NAMALWA (cell line): ENCODE measurements at regions not wholly inside any gene's neighbourhood (a gene's known extent, or its start where the extent isn't known, plus 50 kb on each side); places are given as distances from the start of the nearest gene placed in this dataset.

Experiments used
- DNase-seq: peaks from one replicate; pipeline ENCODE4 v3.0.0-alpha.2; 2015; ENCODE audit warnings: low spot score

- DNase-seq = no peak
Observed at GRCh38 chr10:130403153-130404075, 267.2 kb downstream of the GLRX3 start.

- no peak for DNase-seq
Observed at GRCh38 chr10:130404476-130405055, 268.4 kb downstream of the GLRX3 start.

DNA sequence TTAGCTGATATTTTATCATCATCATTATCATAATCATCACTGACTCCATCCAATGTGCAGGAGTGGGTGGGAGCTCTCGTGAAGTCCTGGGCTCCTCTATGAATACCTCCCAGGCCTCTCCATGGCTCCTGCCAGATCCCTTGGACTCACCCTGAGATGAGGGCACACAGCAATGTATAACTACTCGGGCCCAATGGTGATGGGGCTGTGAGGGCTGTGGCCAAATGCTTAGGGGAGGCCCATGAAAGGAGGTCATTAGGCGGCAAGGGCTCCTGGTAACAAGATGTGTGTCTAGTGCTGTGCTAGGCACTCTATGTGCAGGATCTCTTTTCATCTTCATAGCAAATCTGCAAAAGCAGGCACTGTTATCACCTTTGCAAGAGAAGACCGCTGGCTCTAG, 270.9 kb downstream of the GLRX3 start:
- DNase-seq = no peak

- DNase-seq = no peak
Observed at GRCh38 chr10:130409331-130409730, 273.1 kb downstream of the GLRX3 start.

- no peak for DNase-seq
Observed at GRCh38 chr10:130409931-130410330, 273.7 kb downstream of the GLRX3 start.

GRCh38 chr10:130411496-130412085, 275.4 kb downstream of the GLRX3 start:
- DNase-seq = no peak

DNA sequence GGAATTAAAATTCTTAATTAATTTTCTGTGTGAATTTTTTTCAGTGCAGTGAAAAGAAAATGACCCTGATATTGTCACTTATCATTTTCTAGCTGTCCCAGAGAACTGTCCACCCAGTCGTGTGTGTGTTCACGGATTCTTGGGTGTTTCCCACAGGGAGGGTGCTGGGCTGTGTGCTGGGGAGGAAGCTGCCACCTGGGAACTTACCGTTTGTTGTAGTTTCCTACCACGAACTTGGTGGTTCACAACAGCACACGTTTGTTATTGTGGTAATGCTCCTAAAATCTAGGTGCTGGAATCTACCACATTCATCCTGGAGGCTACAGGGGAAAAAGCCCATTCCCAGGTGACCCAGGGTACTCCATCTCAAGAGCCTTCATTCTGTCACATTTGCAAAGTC, 276.1 kb downstream of the GLRX3 start:
- DNase-seq = no peak

- DNase-seq = no peak
Observed at GRCh38 chr10:130416334-130417150, 280.4 kb downstream of the GLRX3 start.

- no peak for DNase-seq
Observed at GRCh38 chr10:130418731-130419130, 282.5 kb downstream of the GLRX3 start.

DNA sequence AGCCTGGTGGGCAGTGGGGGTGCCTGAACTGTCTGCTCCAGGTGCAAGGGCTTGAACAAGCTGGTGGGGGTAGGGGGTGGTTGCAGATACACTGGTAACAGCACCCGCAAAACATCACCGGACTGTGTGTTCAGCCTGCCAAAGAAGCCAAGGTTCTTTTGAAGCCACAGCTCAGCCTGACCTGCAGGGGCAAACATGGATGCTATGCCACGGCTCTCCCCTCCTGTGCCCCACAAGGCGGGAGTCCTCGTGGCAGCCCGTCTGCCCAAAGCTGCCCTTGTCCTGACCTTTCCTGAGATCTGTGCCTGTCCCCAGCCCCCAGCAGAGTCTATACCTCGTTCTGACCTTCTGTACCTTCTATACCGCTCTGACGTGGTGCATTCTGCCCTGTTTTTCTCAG, 285.7 kb downstream of the GLRX3 start:
- no peak for DNase-seq

DNA sequence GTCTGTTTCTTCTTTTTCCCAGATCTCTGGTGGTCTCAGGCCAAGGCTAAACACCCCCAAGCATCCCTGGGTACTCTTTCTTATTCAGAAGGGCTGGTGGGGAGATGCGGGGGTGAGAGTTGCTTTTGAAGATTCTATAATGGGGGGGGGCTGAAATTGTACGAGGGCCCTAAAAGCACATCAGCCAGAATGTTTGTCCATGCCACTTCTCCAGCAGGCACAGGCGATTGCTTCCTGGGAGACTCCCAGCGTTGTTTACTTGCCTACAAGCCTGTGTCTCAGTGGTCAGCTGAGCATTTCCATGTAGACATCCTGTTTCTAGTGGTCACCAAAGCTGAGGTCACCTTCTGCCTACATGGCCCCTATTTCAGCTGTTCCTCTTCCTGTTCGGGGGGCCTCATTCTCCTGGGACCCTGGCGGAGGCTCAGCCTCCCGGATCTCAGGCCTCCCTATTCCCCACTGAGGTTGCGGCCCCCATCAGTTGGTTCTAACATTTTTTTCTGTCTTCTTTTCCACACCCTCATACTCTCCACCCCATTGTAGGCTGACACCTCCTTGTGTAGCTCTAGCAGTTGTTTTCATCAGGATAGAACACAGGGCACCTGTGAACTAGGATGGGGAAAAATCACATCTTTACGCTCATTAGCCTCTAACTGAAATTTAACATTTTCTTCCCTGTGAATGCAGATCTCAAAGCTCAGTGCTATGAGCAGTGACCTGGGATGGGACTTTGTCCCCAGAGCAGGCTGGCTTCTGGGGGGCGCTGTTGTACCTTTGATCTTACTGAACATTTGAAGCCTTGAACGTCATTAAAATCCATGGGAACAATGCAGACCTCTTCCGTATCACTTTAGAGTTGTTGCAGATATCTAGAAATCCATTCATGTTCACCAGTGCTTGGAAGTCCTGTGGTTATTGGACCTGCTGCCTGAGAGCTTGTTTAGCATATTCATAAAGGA, 286.5 kb downstream of the GLRX3 start:
- no peak for DNase-seq

GRCh38 chr10:130423455-130424305, 287.5 kb downstream of the GLRX3 start:
- DNase-seq = no peak

- DNase-seq = no peak
Observed at GRCh38 chr10:130424418-130424817, 288.2 kb downstream of the GLRX3 start.

DNA sequence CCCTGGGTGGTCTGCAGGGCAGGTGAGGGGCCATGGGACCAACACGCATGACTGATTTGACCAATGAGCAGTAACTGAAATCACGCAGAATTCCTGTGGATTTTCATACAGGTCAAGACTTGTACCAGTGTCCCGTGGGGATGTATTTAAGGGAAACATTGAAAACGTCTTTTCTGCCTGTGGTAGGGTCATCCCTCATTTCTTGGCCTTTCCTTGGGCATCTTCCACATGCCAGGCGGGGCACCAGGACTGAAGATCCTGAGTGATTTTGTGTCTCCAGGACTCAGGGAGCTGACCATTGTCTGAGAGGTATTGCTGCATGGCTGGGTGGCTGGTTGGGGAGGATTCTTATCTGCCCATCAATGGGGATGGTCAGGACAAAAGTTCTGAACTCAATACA, 289.0 kb downstream of the GLRX3 start:
- DNase-seq = no peak

GRCh38 chr10:130425881-130426435, 289.8 kb downstream of the GLRX3 start:
- DNase-seq = no peak

- DNase-seq = no peak
Observed at GRCh38 chr10:130427216-130427722, 291.1 kb downstream of the GLRX3 start.

DNA sequence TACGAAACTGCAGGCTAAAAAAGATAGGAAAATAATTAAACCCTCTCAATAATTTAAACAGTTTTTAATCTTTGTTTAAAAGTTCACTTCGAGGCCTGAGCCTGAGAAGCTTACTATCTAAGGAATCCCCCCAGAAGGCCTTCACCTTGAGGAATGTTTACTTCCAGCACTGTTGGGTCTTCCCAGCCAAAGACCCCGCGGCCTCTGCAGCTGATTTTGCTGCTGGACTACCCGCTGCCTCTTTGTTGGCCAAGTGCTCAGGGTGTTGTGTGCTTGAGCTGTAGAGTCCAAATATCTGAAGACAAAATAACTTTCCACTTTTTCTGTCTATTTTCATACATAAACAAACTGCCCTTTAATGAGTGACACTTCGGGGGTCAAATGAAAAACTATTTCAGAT, 292.7 kb downstream of the GLRX3 start:
- no peak for DNase-seq

- no peak for DNase-seq
Observed at GRCh38 chr10:130429809-130430208, 293.6 kb downstream of the GLRX3 start.

- no peak for DNase-seq
Observed at GRCh38 chr10:130430291-130430690, 294.1 kb downstream of the GLRX3 start.
